Heart right ventricle (tissue), 16 donors: ENCODE measurements at regions not wholly inside any gene's neighbourhood (a gene's known extent, or its start where the extent isn't known, plus 50 kb on each side); places are given as distances from the start of the nearest gene placed in this dataset.

Experiments
- ATAC-seq, 8 donors: fragments of 200-7000 bp; cut with Tn5 transposase; one replicate each; pipeline ENCODE4 v1.9.1; 2020; ENCODE audit warnings: mild to moderate bottlenecking in 8 of 8, moderate library complexity in 8 of 8, moderate number of reproducible peaks in 1 of 8
- DNase-seq, 2 donors: peaks; one replicate each; pipeline ENCODE4 v3.0.0-alpha.2; 2020
- H3K27ac ChIP-seq, 10 donors: fragments of 200-600 bp; sonication (generic) in 2 of 10; one replicate each; pipeline versions ENCODE4 v1.5.0 to v1.8.0; 2020 to 2022; ENCODE audit warnings: mild to moderate bottlenecking in 3 of 10
- H3K27me3 ChIP-seq, 7 donors: fragments of 200-600 bp; one replicate each; pipeline ENCODE4 v1.8.0; 2021 to 2022; ENCODE audit warnings: mild to moderate bottlenecking in 2 of 7
- H3K36me3 ChIP-seq, 9 donors: fragments of 200-600 bp; sonication (generic) in 1 of 9; one replicate each; pipeline versions ENCODE4 v1.5.0 to v1.8.0; 2020 to 2022; ENCODE audit warnings: mild to moderate bottlenecking in 2 of 9
- H3K4me1 ChIP-seq, 9 donors: fragments of 200-600 bp; sonication (generic) in 1 of 9; one replicate each; pipeline versions ENCODE4 v1.5.0 to v1.8.0; 2020 to 2022; ENCODE audit warnings: mild to moderate bottlenecking in 4 of 9
- H3K4me3 ChIP-seq, 10 donors: fragments of 200-600 bp; sonication (generic) in 2 of 10; one replicate each; pipeline versions ENCODE4 v1.5.0 to v1.8.0; 2020 to 2022; ENCODE audit warnings: mild to moderate bottlenecking in 7 of 10, moderate library complexity in 2 of 10
- H3K9me3 ChIP-seq, 11 donors: fragments of 200-600 bp in 10 of 11; sonication (generic) in 2 of 11; one replicate each; pipeline versions ENCODE4 v1.5.0 to v1.8.0; 2013 to 2022; ENCODE audit warnings: mild to moderate bottlenecking in 2 of 11, control low read depth in 1 of 11, moderate library complexity in 1 of 11
- WGBS, 2 donors: extraction: QIAGEN DNeasy Blood & Tissue Kit; methylation state at CpG; one replicate each; pipeline ENCODE4 v1.1.7; 2013; ENCODE audit warnings: inconsistent platforms in 1 of 2; 5-methylcytosine and 5-hydroxymethylcytosine counted together
- intact Hi-C, 10 donors: fragments of 100-400 bp; cut with DNase I; formaldehyde crosslinking; loops; one replicate each; pipeline versions ENCODE4 v1.11.1 to v1.14.2; 2022
- TF ChIP-seq, protein P1 (sequence below), 9 donors: fragments of 200-600 bp; sonication (generic) in 2 of 9; IDR thresholded peaks; one replicate each; pipeline versions ENCODE4 v1.5.0 to v1.8.0; 2021 to 2022; ENCODE audit warnings: antibody characterized with exemption in 9 of 9, mild to moderate bottlenecking in 5 of 9, moderate library complexity in 1 of 9
- donor health status: Arrhythmogenic right ventricular cardiomyopathy.
- donor health status: ischemic (EF 13 %, LVEDD 7.1; RV severe dilation, severe dysfunction).
- donor health status: healthy with polysubstance abuse.
- donor health status: DM: no; HTN: yes; CAD: no.
- donor health status: DM: no; HTN: no; CAD: no.
- donor health status: ischemic (EF 25% LVEDD 6.9; RV normal size, moderate dysfunction).
- donor health status: ischemic (EF 25% LVEDD 5.7; RV mildly dilated, moderate dysfunction).
- donor health status: healthy.
- donor health status: DM: yes; HTN: yes; CAD: no.
- donor health status: Ischemic cardiomyopathy.
- donor health status: ischemic (EF 35%, LVEDD 5.7; RV mildly dilated, moderate dysfunction).
- donor health status: nonischemic (EF 11% LVEDD 7.7; RV severe dilation, severe dysfunction).
- donor health status: DM: yes; HTN: yes; CAD: no.
- donor health status: PGD.
- donor health status: ischemic (EF 29% LVEDD 5.4; RV normal size, mild dysfunction).
- donor health status: nonischemic (EF 23%, LVEDD 6.1; RV moderate dilation, normal function).

GRCh38 chr12:126883697-126884096 lies 1383.3 kb upstream of the TMEM132C start:
- 23 to 27% methylated on average over 4 of the region's 4 CpGs for WGBS, 2 donors
- DNase-seq (peak; percentile 30), ATAC-seq (peak in 5 of 8 donors; percentile 49 to 80 (median 58))
- TF ChIP-seq, protein P1, sequence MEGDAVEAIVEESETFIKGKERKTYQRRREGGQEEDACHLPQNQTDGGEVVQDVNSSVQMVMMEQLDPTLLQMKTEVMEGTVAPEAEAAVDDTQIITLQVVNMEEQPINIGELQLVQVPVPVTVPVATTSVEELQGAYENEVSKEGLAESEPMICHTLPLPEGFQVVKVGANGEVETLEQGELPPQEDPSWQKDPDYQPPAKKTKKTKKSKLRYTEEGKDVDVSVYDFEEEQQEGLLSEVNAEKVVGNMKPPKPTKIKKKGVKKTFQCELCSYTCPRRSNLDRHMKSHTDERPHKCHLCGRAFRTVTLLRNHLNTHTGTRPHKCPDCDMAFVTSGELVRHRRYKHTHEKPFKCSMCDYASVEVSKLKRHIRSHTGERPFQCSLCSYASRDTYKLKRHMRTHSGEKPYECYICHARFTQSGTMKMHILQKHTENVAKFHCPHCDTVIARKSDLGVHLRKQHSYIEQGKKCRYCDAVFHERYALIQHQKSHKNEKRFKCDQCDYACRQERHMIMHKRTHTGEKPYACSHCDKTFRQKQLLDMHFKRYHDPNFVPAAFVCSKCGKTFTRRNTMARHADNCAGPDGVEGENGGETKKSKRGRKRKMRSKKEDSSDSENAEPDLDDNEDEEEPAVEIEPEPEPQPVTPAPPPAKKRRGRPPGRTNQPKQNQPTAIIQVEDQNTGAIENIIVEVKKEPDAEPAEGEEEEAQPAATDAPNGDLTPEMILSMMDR (IDR thresholded peaks at IDR 0.05), result no peak
- Histone ChIP-seq H3K27me3 (peaks cover 0 to 3% (median 0%) of the 10 kb centered on the region in 7 donors), H3K9me3 (no peaks in the 10 kb centered on the region), H3K4me1 (no peaks in the 10 kb centered on the region), H3K36me3 (no peaks in the 10 kb centered on the region), H3K4me3 (no peak overlapping the region), H3K27ac (no peak overlapping the region)
- intact Hi-C loops, result no loop called here

DNA sequence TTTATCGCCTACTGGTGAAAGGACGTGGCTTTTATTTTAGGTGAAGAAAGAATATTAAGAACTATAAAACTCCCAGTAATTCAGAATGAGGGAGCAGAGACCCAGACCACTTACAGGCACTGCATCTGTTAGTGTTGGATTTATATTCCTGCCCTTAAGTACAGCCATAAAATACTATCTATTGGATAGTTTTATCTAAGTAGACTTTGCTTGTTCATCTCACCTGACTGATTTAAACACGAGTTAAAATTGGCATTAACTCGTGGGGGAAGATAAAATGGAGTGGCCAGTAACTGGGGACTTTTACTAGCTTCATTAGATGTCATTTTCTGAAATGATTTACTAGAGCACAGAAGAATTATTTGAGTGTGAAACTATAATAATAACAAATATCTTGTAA lies 1377.5 kb upstream of the TMEM132C start:
- peaks cover 0 to 16% (median 0%) of the 10 kb centered on the region in 11 donors for H3K9me3 ChIP-seq
- no peak overlapping the region for H3K27ac ChIP-seq
- no peak overlapping the region for H3K4me3 ChIP-seq
- ATAC-seq (no peak), DNase-seq (no peak)
- peaks cover 0 to 3% (median 0%) of the 10 kb centered on the region in 7 donors for H3K27me3 ChIP-seq
- 66 to 75% methylated on average over 4 of the region's 4 CpGs for WGBS, 2 donors
- no peaks in the 10 kb centered on the region for H3K4me1 ChIP-seq
- no peaks in the 10 kb centered on the region for H3K36me3 ChIP-seq
- intact Hi-C loops, result no loop called here
- TF ChIP-seq, protein P1 (IDR thresholded peaks at IDR 0.05), result no peak

GRCh38 chr12:126890097-126890496 lies 1376.9 kb upstream of the TMEM132C start:
- Histone ChIP-seq H3K4me3 (no peak overlapping the region), H3K36me3 (no peaks in the 10 kb centered on the region)
- intact Hi-C loops, result no loop called here

GRCh38 chr12:126891789-126892188 lies 1375.2 kb upstream of the TMEM132C start:
- Histone ChIP-seq H3K9me3 (peaks cover 0 to 16% (median 0%) of the 10 kb centered on the region in 11 donors), H3K4me3 (no peak overlapping the region), H3K27me3 (peaks cover 0 to 3% (median 0%) of the 10 kb centered on the region in 7 donors), H3K27ac (no peak overlapping the region), H3K4me1 (no peaks in the 10 kb centered on the region), H3K36me3 (no peaks in the 10 kb centered on the region)
- TF ChIP-seq, protein P1 (IDR thresholded peaks at IDR 0.05), result no peak
- WGBS, 2 donors, result 94 to 98% methylated on average over 1 of the region's 1 CpG
- intact Hi-C loops, result no loop called here
- DNase-seq, result no peak
- ATAC-seq, result no peak

More at GRCh38 chr12:126890097-126890496, 1376.9 kb upstream of the TMEM132C start:
- Histone ChIP-seq H3K27me3 (peaks cover 0 to 3% (median 0%) of the 10 kb centered on the region in 7 donors), H3K9me3 (peaks cover 0 to 16% (median 0%) of the 10 kb centered on the region in 11 donors), H3K4me1 (no peaks in the 10 kb centered on the region), H3K27ac (no peak overlapping the region)
- no peak for ATAC-seq
- TF ChIP-seq, protein P1 (IDR thresholded peaks at IDR 0.05), result no peak
- no peak for DNase-seq
- WGBS, 2 donors, result 61 to 68% methylated on average over 2 of the region's 2 CpGs
